ENCODE measurements at regions not wholly inside any gene's neighbourhood (a gene's known extent, or its start where the extent isn't known, plus 50 kb on each side); places are given as distances from the start of the nearest gene placed in this dataset.

DNA sequence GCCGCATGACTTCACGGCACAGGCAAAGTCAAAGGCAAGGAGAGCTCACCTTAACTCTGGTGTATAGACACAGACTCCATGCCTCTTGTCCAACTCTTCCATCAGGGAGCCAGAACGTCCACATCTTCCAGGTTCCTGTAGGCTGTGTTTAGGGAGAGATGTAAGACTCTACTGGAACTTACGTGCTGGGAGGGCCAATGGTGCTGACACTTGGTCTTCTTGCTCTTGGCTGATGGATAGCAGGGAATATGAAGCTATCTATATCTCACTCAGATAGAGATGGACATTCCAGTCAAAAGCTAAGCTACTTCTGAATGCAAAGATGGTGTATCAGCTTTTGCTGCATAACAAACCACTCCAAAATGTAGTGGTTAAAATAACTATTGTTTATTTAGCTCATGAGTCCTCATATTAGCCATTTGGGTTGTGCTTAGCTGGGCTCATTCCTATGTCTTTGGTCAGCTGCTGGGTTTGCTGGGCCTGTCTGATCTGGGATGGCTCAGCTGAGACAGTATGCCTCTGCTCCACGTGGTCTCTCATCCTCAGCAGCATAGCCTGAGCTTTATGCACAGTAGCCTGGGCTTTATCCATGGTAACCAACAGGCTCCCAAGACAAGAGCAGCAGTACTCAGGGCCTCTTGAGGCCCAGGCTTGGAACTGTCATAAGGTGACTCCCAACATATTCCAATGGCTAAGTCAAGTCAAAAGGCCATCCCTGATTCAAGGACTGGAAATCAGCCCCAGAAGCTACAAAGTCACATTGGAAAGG is 111.6 kb downstream of the SNX5 start:
- no peak overlapping the region for H2BK120ac ChIP-seq (ENCODE audit: low read depth, low read length)
- H3K79me1 ChIP-seq (ENCODE audit: low read depth, low read length) = no peaks in the 10 kb centered on the region

GRCh38 chr20:17856024-17856564 is 112.5 kb downstream of the SNX5 start:
- Histone ChIP-seq H2BK5ac (ENCODE audit: low read length) (no peak overlapping the region), H2BK12ac (ENCODE audit: low read length) (no peak overlapping the region), H2BK15ac (ENCODE audit: low read length) (no peak overlapping the region), H3K79me1 (ENCODE audit: low read depth, low read length) (no peaks in the 10 kb centered on the region), H3K4me1 (ENCODE audit: control insufficient read depth in 2 of 2, insufficient read depth in 1 of 2, low read depth in 1 of 2, low read length in 2 of 2) (peaks cover 0 to 1% of the 10 kb centered on the region in 2 donors), H3K9ac (ENCODE audit: low read depth, low read length, poor library complexity) (no peak overlapping the region), H3K14ac (ENCODE audit: low read length) (no peak overlapping the region), H3K27ac (replicated peaks; ENCODE audit: low read length) (no peak overlapping the region), H4K91ac (ENCODE audit: low read depth, low read length, poor library complexity) (no peak overlapping the region), H3K9me3 (replicated peaks in 1 of 2; ENCODE audit: control insufficient read depth in 2 of 2, insufficient read depth in 1 of 2, low read depth in 1 of 2, low read length in 2 of 2) (no peaks in the 10 kb centered on the region), H3K23ac (ENCODE audit: low read depth, low read length, poor library complexity) (no peak overlapping the region), H3K4ac (ENCODE audit: low read length) (no peak overlapping the region), H3K4me2 (ENCODE audit: insufficient read depth, low read length, poor library complexity, severe bottlenecking) (no peak overlapping the region), H3K36me3 (replicated peaks in 1 of 2; ENCODE audit: control insufficient read depth in 2 of 2, insufficient read depth in 2 of 2, low read length in 2 of 2) (no peaks in the 10 kb centered on the region), H4K8ac (ENCODE audit: low read depth, low read length) (no peak overlapping the region), H3K18ac (ENCODE audit: low read length) (no peak overlapping the region), H2BK120ac (ENCODE audit: low read depth, low read length) (no peak overlapping the region), H2AK5ac (ENCODE audit: low read depth, low read length) (no peak overlapping the region), H3K4me3 (ENCODE audit: low read length in 2 of 2) (no peak overlapping the region), H2AFZ (ENCODE audit: low read length) (no peak overlapping the region), H3K27me3 (ENCODE audit: control insufficient read depth in 3 of 3, insufficient read depth in 3 of 3, low read depth in 1 of 3, low read length in 3 of 3) (peaks cover 0 to 22% (median 0%) of the 10 kb centered on the region in 3 experiments)
- no CpG with 5 or more reads among the region's 3 CpGs for WGBS, 2 donors (ENCODE audit: extremely low coverage in 2 of 2, insufficient read length in 2 of 2, insufficient replicate concordance in 1 of 2)
- DNase-seq (ENCODE audit: low spot score) = no peak

More for the DNA sequence above, 111.6 kb downstream of the SNX5 start:
- Histone ChIP-seq H3K9me3 (replicated peaks in 1 of 2; ENCODE audit: control insufficient read depth in 2 of 2, insufficient read depth in 1 of 2, low read depth in 1 of 2, low read length in 2 of 2) (no peaks in the 10 kb centered on the region), H2BK15ac (ENCODE audit: low read length) (no peak overlapping the region), H3K18ac (ENCODE audit: low read length) (no peak overlapping the region), H4K91ac (ENCODE audit: low read depth, low read length, poor library complexity) (no peak overlapping the region), H3K4me3 (ENCODE audit: low read length in 2 of 2) (peak overlapping the region in 1 of 2 donors; percentile 45), H2BK5ac (ENCODE audit: low read length) (no peak overlapping the region), H3K23ac (ENCODE audit: low read depth, low read length, poor library complexity) (no peak overlapping the region), H3K4me2 (ENCODE audit: insufficient read depth, low read length, poor library complexity, severe bottlenecking) (no peak overlapping the region), H3K27ac (replicated peaks; ENCODE audit: low read length) (no peak overlapping the region), H4K8ac (ENCODE audit: low read depth, low read length) (no peak overlapping the region), H3K36me3 (replicated peaks in 1 of 2; ENCODE audit: control insufficient read depth in 2 of 2, insufficient read depth in 2 of 2, low read length in 2 of 2) (no peaks in the 10 kb centered on the region), H3K9ac (ENCODE audit: low read depth, low read length, poor library complexity) (no peak overlapping the region), H2AFZ (ENCODE audit: low read length) (no peak overlapping the region), H3K4me1 (ENCODE audit: control insufficient read depth in 2 of 2, insufficient read depth in 1 of 2, low read depth in 1 of 2, low read length in 2 of 2) (peaks cover 0 to 1% of the 10 kb centered on the region in 2 donors), H3K4ac (ENCODE audit: low read length) (no peak overlapping the region), H2AK5ac (ENCODE audit: low read depth, low read length) (no peak overlapping the region), H3K14ac (ENCODE audit: low read length) (no peak overlapping the region), H3K27me3 (ENCODE audit: control insufficient read depth in 3 of 3, insufficient read depth in 3 of 3, low read depth in 1 of 3, low read length in 3 of 3) (peaks cover 0 to 28% (median 0%) of the 10 kb centered on the region in 3 experiments), H2BK12ac (ENCODE audit: low read length) (no peak overlapping the region)
- no CpG with 5 or more reads among the region's 5 CpGs for WGBS, 2 donors (ENCODE audit: extremely low coverage in 2 of 2, insufficient read length in 2 of 2, insufficient replicate concordance in 1 of 2)
- no peak for DNase-seq (ENCODE audit: low spot score)

DNA sequence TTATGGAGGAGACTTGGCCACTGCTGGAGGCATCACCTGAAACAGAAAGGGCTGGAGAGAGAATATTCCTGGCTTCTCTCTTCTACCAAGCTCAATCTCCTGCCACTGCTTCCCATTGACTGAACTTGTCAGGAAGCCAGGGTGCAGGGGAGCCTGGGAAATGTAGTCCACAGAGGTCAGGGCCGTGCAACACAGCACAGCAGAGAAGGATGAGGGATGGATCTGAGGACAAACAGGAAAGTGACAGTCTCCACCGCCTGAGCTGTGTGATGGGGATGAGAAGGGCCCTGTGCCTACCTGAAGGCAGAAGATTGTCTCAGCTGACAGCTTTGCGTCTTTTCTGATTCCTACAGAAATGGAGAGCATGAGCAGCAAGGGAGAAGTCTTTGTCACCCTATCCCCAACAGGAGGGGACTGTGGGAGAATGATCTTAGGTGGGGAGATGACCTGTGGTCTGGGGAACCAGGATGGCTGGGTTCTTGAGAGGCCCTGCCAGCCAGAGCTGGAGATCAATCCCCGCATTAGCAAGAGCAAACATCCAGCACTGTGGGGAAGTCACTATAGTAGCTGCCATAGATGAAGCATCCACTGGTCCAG is 114.2 kb downstream of the SNX5 start:
- H3K23ac ChIP-seq (ENCODE audit: low read depth, low read length, poor library complexity) = no peak overlapping the region
- H2BK5ac ChIP-seq (ENCODE audit: low read length) = no peak overlapping the region
- H3K9me3 ChIP-seq (replicated peaks in 1 of 2; ENCODE audit: control insufficient read depth in 2 of 2, insufficient read depth in 1 of 2, low read depth in 1 of 2, low read length in 2 of 2) = peaks cover 0 to 2% of the 10 kb centered on the region in 2 donors

GRCh38 chr20:17852323-17852722 is 116.3 kb downstream of the SNX5 start:
- peaks cover 0 to 2% of the 10 kb centered on the region in 2 donors for H3K9me3 ChIP-seq (replicated peaks in 1 of 2; ENCODE audit: control insufficient read depth in 2 of 2, insufficient read depth in 1 of 2, low read depth in 1 of 2, low read length in 2 of 2)
- H3K27ac ChIP-seq (replicated peaks; ENCODE audit: low read length) = no peak overlapping the region
- no peaks in the 10 kb centered on the region for H3K36me3 ChIP-seq (replicated peaks in 1 of 2; ENCODE audit: control insufficient read depth in 2 of 2, insufficient read depth in 2 of 2, low read length in 2 of 2)
- no peak overlapping the region for H3K4me2 ChIP-seq (ENCODE audit: insufficient read depth, low read length, poor library complexity, severe bottlenecking)
- H2BK120ac ChIP-seq (ENCODE audit: low read depth, low read length) = no peak overlapping the region
- DNase-seq (ENCODE audit: low spot score) = no peak
- H2AK5ac ChIP-seq (ENCODE audit: low read depth, low read length) = no peak overlapping the region
- H3K4me3 ChIP-seq (ENCODE audit: low read length in 2 of 2) = no peak overlapping the region
- no peak overlapping the region for H2BK12ac ChIP-seq (ENCODE audit: low read length)
- H4K8ac ChIP-seq (ENCODE audit: low read depth, low read length) = no peak overlapping the region
- no CpG with 5 or more reads among the region's 3 CpGs for WGBS, 2 donors (ENCODE audit: extremely low coverage in 2 of 2, insufficient read length in 2 of 2, insufficient replicate concordance in 1 of 2)
- no peak overlapping the region for H3K14ac ChIP-seq (ENCODE audit: low read length)
- no peak overlapping the region for H2BK15ac ChIP-seq (ENCODE audit: low read length)
- no peak overlapping the region for H3K4ac ChIP-seq (ENCODE audit: low read length)
- H4K91ac ChIP-seq (ENCODE audit: low read depth, low read length, poor library complexity) = no peak overlapping the region
- H2AFZ ChIP-seq (ENCODE audit: low read length) = no peak overlapping the region
- peaks cover 0 to 1% of the 10 kb centered on the region in 2 donors for H3K4me1 ChIP-seq (ENCODE audit: control insufficient read depth in 2 of 2, insufficient read depth in 1 of 2, low read depth in 1 of 2, low read length in 2 of 2)
- no peak overlapping the region for H3K23ac ChIP-seq (ENCODE audit: low read depth, low read length, poor library complexity)
- H3K9ac ChIP-seq (ENCODE audit: low read depth, low read length, poor library complexity) = no peak overlapping the region
- no peak overlapping the region for H2BK5ac ChIP-seq (ENCODE audit: low read length)
- no peaks in the 10 kb centered on the region for H3K79me1 ChIP-seq (ENCODE audit: low read depth, low read length)
- H3K18ac ChIP-seq (ENCODE audit: low read length) = no peak overlapping the region
- H3K27me3 ChIP-seq (ENCODE audit: control insufficient read depth in 3 of 3, insufficient read depth in 3 of 3, low read depth in 1 of 3, low read length in 3 of 3) = peaks cover 0 to 2% (median 0%) of the 10 kb centered on the region in 3 experiments

More for the DNA sequence above, 114.2 kb downstream of the SNX5 start:
- peaks cover 0 to 5% (median 0%) of the 10 kb centered on the region in 3 experiments for H3K27me3 ChIP-seq (ENCODE audit: control insufficient read depth in 3 of 3, insufficient read depth in 3 of 3, low read depth in 1 of 3, low read length in 3 of 3)
- no peak overlapping the region for H2BK12ac ChIP-seq (ENCODE audit: low read length)
- no peak overlapping the region for H4K8ac ChIP-seq (ENCODE audit: low read depth, low read length)
- DNase-seq (ENCODE audit: low spot score) = no peak
- H3K4me3 ChIP-seq (ENCODE audit: low read length in 2 of 2) = no peak overlapping the region
- H3K36me3 ChIP-seq (replicated peaks in 1 of 2; ENCODE audit: control insufficient read depth in 2 of 2, insufficient read depth in 2 of 2, low read length in 2 of 2) = no peaks in the 10 kb centered on the region
- H3K9ac ChIP-seq (ENCODE audit: low read depth, low read length, poor library complexity) = no peak overlapping the region
- no peaks in the 10 kb centered on the region for H3K79me1 ChIP-seq (ENCODE audit: low read depth, low read length)
- no peak overlapping the region for H2AK5ac ChIP-seq (ENCODE audit: low read depth, low read length)
- WGBS, 2 donors (ENCODE audit: extremely low coverage in 2 of 2, insufficient read length in 2 of 2, insufficient replicate concordance in 1 of 2) = no CpG with 5 or more reads among the region's 4 CpGs
- H4K91ac ChIP-seq (ENCODE audit: low read depth, low read length, poor library complexity) = no peak overlapping the region
- no peak overlapping the region for H3K14ac ChIP-seq (ENCODE audit: low read length)
- H3K4me1 ChIP-seq (ENCODE audit: control insufficient read depth in 2 of 2, insufficient read depth in 1 of 2, low read depth in 1 of 2, low read length in 2 of 2) = peaks cover 0 to 1% of the 10 kb centered on the region in 2 donors
- no peak overlapping the region for H2BK120ac ChIP-seq (ENCODE audit: low read depth, low read length)
- peak overlapping the region; percentile 36 for H2AFZ ChIP-seq (ENCODE audit: low read length)
- no peak overlapping the region for H3K27ac ChIP-seq (replicated peaks; ENCODE audit: low read length)
- no peak overlapping the region for H3K18ac ChIP-seq (ENCODE audit: low read length)
- no peak overlapping the region for H3K4me2 ChIP-seq (ENCODE audit: insufficient read depth, low read length, poor library complexity, severe bottlenecking)
- no peak overlapping the region for H2BK15ac ChIP-seq (ENCODE audit: low read length)
- no peak overlapping the region for H3K4ac ChIP-seq (ENCODE audit: low read length)

Data from neuronal stem cell (in vitro differentiated cells).